Ureter (tissue), 1 donor: ENCODE measurements at regions not wholly inside any gene's neighbourhood (a gene's known extent, or its start where the extent isn't known, plus 50 kb on each side); places are given as distances from the start of the nearest gene placed in this dataset.

Experiments used
- DNase-seq: peaks from one replicate; pipeline ENCODE4 v3.0.0-alpha.2; 2020; ENCODE audit warnings: low spot score
- donor health status: DM: yes; HTN: yes; CAD: no.

DNA sequence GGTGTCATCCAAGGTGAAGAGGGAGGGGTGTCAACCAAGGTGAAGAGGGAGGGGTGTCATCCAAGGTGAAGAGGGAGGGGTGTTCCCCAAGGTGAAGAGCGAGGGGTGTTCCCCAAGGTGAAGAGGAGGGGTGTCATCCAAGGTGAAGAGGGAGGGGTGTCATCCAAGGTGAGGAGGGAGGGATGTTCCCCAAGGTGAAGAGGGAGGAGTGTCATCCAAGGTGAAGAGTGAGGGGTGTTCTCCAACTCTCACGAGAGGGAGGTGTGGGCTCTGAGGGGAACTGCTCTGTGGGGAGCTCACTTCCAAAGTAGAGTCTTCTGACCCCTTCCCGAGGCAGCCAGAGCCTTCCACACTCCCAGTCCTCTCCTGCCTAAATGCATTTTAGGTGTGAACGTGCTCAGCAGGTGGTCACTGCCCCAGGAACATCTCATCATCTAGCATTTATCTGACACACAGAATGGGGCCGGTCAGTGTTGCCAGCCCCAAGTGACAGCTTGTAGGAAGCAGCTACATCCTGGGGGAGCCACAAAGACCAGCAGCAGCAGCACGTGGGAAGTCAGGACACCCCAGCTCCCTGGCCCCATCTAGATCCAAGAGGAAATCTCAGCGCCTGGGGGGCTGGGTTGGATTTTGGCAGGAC lies 323.8 kb downstream of the GLRX3 start:
- no peak for DNase-seq

DNA sequence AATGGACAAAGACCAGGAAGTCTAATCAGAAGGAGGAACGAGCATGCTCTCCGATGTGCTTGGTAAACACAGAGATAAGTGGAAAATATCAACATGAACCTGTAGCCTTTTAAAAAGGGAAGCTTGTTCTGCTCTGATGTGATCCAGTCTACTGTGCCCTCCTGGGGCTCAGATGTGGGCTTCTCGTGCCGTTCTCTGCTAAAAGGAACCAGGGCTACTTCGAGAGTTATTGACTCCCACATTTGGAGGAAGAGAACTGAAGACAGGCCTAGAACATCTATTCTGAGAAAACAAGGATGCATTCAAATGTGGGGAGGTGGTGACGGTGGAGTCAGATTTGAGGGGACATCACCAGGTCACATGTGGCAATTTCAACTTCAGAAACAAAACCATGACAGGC lies 325.4 kb downstream of the GLRX3 start:
- no peak for DNase-seq

DNA sequence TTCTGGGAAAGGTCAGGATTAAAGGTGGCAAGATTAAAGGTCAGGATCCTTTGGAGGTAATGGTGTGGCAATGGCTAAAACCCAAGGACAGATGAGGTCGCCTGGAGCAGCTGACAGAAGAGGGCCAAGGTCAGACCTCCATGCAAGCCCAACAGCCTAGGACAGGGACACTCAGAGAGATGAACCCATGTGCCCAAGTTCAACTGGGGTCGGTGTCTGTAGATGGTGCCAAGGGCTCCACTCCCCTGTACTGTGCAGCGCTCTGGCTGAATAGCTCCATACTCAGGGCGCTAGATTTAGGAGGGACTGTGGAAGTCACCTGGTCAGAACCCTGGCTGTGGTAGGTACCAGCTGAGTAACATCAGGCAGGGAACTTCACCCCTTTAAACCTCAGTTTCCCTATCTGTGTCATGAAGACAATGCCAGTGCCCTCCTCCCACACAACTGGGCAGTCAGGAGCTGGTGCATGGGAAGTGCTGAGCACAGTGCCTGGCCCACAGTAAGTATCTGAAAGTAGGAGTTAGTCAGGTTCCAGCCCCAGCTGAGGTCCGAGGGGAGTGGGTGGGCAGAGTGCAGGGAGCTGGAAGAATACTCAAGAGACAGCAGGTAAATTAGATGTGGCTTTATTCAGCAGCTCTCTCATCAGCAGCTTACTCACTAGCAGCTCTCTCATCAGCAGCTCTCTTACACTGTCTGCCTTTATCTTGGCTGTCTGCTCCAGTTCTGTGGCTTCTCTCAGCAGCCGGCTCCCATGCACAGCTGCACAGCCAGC lies 327.1 kb downstream of the GLRX3 start:
- peak; percentile 28 for DNase-seq

DNA sequence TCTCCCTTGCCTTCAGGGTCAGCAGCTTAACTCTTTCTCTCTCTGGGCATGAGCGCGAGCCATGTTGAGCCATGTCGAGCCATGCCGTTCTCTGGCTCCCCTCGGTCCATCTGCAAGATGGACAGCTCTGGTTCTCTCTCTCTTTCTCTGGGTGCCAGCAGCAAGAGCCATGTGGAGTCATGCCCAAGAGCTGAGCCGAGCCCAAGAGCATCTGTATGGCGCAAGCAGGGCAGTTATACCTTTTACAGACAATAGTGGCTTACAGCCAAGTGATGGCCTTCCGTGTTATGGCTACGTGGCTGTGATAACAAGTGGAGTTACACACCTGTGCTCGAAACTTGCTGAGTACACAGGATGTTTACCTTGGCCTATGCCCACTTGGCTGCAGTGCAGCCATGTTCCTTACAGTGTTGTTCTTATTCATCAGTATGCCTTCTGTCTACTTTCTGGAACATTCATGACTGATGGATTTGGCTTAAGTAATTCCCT lies 327.7 kb downstream of the GLRX3 start:
- peak; percentile 35 for DNase-seq

DNA sequence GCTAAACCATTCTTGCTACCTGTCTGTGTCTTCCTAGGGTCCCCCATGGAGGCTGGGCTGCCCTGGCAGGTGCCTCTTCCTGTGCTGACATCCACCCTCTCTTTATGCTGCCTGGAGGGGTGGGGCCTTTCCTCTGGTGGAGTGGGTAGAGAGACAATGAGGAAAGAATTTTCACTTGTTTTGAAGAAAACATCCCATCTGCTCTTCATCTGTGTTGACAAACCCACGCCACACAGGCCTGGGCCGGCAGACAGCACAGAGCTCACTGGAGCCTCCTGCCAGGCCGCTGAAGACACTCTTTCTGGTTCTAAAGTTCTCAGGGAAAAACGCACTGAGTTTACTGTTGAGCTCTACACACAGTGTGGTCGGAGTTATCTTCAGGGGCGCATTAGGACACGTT lies 328.2 kb downstream of the GLRX3 start:
- no peak for DNase-seq

DNA sequence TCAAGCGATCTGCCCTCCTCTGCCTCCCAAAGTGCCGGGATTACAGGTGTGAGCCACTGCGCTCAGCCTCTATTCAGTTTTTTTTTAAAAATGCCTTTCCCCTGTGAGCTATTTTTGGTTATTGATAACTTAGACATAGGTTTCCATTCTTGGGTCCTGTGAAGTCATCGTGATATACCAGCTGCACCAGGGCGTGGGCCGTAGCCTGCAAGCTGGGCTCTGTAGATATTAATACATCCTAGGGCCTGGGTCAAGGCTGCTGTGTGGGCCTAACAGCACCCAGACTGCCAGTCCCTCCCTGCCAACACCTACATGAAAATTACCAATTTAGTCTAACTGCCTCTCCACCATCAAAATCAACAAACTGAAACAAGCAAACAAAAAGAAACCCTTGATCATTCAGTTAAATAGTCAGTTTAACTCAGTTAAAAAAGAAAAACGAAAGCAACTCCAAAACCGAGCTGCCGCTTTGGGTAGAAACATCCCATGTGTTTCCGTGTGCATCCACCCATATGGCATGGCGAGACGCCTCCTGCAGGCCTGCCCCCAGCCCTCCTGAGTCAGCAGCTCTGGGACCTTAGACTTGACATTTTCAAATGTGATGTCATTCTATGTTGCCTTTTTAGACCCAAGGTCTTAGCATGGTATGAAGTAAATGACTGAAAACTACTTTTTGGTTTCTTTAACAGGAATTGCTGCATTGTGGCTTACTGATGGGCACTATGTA lies 330.2 kb downstream of the GLRX3 start:
- DNase-seq = no peak

DNA sequence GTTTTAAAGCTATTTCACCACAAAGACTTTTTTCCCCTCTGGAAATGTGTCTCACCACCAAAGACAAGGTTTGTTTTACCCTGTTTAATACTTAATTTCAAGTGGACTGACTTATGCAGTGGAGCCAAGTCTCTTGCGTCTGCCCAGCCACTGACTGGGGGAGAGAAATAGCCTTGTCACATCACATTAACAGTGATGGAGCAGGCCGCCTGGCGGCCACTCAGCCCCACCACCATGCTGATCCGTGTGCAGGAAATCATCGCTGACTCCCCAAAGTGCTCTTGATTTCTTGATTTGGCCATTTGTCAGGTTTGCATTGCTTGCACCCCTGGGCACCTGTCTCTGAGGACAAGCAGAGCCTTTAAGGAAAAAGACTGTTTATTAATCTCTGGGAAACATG lies 334.1 kb downstream of the GLRX3 start:
- DNase-seq = no peak

DNA sequence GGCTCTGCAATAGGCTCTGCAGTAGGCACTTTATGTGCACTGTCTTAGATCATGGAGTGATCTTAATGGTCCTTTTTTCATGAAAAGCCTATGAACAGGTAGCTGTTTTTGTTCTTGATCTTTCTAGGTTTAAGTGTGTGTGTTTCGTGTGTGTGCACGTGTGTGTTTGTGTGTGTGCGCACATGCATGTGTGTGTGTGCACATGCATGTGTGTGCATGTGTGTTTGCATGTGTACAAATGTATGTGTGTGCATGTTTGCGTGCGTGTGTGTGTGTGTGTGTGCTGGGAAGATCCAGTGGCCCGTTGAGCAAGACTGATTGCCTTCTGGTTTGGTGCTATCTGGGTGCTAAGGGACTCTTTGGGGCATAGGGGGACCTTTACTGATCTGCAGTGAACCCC lies 334.8 kb downstream of the GLRX3 start:
- DNase-seq = no peak

DNA sequence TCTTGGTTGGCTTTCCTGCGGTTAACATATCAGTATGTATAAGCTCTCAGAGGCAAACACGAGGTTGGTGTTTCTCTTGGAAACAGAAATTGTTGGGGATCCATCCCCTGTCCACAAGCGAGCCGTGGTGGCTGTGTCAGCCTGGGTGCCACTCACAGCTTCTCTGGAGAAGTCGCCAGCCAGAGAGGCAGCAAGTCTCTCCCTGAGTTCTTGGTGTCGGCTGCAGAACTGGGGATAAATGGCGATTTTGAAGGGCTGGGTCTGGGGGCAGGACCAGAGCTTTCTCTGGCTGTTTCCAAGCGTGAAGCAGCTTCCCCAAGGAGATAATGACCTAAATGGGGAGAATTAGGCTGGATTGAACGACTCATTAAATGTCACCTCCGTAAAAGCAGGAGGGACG lies 335.3 kb downstream of the GLRX3 start:
- no peak for DNase-seq

DNA sequence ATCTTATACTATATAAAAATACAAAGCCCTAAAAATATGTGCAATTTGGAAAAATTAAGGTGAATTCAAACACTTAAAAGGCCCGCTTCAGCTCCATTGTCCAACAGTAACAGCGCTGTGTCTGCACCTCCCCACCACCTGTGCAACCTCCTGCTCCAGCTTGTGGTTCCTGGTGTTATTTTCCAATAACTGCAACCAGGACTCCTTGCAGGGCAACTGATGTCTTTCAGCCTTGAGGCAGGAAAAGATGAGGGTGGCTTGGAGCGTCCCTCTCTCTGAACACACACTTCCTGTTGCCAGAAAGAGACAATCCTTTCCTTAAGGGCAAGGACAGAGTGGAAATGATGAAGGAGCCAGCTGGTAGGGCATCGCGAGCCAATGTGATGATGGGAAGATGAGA lies 336.0 kb downstream of the GLRX3 start:
- no peak for DNase-seq

DNA sequence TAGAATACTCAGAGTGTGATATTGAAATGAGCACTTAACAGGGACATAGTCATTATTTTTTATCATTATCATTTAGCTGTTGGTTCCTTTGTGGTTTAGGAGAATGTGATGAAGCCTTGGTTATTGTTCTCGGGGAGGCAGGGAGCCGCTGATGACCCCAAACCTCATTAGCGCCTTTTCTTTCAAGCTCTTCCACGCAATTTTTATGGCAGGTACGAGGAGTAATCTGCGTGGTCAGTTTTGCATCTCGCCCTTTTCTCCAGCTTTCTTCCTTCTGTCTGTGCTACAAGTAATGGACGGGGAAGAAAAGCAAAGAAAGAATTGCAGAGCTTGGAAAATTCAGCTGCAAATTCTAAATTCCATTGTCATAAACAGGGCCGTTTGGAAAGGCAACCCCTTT lies 338.4 kb downstream of the GLRX3 start:
- no peak for DNase-seq

DNA sequence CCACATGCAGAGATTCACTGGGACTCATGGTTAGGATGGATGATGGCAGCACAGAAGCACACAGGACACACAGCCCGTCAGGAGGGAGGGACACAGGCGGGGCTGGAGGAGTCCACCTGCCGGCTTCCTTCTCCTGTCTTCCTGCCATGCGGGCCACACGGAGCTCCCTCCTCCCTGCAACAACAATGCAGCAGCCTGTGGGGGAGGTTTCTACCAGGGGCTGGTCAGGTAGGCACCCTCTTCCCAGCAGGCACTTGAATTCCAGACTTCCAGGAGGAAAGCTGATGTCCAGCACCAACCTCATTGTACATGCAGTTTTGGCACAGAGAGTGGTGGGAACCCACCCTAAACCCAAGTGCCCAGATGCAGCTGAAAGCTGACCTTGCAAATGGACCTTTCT lies 341.2 kb downstream of the GLRX3 start:
- DNase-seq = no peak

DNA sequence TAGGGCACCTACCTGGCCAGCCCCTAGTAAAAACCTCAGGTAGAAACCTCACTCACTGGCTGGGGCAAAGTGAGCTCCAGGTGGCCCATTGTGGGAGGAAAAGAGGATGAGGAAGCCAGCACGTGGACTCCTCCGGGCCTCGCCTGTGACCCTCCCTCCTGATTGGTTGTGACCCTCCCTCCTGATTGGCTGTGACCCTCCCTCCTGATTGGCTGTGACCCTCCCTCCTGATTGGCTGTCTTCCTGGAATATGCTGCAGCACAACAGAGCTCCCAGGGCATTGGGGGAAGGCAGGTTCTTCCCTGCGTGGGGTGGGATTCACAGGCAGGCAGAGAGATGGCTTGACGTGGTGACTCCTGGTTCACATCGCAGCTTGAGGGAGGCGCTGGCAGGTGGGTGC lies 343.0 kb downstream of the GLRX3 start:
- DNase-seq = no peak

DNA sequence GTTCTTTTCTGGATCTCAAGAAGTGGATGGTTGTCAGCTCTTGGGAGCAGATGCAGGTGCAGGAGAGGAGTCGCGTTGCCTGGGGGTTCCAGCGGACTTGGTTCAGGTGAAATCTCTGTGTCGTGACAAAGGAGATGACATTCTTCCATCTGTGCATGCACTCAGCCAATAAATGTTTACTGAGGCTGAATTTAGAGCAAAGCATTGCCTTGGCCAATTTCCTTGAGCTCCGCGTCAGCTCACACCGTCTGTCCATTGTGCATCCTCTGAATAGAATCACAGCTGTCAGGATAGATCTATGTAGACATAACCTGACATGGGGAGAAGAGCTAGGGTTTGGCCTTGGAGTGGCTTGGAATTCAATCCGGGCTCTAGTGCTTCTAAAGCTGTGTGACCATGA lies 343.7 kb downstream of the GLRX3 start:
- DNase-seq = no peak

DNA sequence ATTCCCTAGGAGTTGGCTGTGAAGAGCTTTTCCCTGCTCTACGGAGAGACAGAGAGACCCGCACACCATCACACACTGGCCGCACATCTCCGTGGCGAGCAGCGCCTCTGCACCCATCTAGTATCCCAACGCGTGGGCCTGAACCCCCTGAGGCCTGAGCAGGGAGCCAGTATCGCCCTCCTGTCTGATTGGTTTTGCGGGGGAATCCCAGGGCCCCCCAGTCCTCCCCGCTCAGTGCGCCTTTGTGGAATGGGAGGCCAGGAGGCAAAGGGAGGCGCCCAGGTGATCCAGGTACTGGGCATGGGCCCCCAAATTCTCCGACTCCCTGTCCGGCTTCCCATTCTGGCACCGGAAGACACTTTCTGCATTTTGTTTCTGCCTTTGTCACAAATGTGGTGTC lies 344.3 kb downstream of the GLRX3 start:
- no peak for DNase-seq

DNA sequence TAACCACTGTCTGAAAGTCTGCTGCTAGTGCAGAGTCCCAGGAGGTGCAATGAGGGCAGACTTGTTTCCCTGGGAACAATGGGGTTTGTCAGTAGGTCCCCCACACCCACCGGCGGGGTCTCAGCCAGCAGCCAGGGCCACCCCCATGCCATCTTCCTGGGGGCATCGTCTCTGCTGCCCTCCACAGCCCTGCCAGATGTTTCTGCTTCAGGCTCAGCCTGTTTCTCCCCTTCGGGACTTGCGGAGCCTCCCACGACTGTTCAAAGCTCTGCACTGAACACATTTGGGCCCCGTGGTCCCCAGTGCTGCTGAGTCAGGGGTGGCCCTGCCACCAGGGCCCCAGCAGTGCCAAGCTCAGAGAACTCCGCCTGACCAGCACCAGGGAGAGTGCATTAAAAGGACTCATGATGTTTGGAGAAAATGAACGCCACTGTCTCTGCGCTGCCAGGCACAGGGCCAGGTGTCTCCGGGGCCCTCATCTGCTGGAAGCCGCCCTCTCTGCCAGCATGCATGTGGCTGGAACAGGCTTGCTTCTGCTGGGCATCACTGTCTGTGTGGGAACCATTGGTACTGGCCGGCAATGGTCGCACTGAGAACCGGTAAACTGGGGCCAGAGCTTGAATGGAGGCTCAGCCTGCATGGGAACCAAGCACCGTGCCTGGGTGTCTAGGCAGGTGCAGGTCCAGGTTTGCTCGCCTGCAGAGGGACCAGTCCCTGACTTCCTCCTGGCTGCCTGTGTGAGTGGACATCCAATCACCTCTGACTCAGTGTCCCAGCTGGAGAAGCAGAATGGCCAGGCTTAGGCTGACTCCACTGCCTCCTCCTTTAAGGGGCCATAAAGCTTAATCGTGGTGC lies 345.1 kb downstream of the GLRX3 start:
- no peak for DNase-seq

DNA sequence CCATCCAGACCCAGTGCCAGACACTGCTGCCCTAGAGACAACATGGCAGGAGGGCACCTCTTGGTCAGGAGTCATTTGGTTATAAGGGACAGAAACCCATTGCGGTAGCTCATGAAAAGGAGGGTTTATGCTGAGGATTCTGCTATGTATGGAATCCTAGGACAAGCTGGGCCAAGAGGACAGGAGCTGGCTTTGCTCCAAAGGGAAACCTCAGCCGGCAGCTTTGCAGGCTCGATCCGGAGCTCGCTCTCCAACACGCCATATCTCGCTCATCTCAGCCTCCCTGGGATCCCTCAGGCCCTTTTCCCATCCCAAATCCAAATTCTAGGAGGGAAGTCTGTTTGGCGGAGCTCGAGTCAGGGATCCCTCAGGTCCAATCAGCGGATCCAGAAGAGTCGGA lies 345.7 kb downstream of the GLRX3 start:
- DNase-seq = no peak

DNA sequence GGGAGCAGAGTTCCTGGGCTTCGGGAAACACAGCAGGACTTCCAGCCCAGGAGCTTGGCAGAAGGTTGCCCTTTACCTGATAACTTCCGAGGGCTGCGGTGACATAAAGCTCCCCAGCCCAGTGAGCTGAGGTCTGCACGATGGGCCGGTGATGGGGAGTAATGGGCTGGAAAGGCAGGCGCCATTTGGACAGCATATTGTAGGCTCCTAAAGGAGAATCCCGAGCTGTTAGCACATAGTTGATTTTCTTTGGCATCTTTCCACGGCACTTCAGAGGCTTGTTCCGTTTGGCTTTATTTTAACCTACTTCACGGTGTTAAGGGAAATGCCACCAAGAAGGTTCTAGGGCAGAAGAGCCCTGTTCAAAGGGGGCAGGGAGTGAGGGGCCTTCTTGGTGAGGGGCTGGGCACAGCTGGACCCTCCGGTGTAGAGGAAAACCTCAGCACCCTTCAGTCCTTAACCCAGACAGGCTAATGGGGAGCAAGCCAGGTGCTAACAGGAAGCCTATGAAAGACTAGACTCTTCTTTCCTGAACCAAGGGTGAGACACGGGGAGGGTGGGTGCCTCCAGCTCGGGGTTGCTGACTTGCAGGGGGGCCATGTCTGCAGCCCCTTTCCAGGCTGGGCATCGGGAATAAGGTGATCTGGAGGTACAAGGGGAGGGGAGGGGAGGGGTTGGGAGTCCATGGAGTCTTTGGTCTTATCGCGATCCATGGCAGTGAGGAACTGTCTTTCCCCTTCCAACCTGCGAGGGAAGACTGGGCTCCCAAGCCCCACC lies 347.7 kb downstream of the GLRX3 start:
- no peak for DNase-seq

DNA sequence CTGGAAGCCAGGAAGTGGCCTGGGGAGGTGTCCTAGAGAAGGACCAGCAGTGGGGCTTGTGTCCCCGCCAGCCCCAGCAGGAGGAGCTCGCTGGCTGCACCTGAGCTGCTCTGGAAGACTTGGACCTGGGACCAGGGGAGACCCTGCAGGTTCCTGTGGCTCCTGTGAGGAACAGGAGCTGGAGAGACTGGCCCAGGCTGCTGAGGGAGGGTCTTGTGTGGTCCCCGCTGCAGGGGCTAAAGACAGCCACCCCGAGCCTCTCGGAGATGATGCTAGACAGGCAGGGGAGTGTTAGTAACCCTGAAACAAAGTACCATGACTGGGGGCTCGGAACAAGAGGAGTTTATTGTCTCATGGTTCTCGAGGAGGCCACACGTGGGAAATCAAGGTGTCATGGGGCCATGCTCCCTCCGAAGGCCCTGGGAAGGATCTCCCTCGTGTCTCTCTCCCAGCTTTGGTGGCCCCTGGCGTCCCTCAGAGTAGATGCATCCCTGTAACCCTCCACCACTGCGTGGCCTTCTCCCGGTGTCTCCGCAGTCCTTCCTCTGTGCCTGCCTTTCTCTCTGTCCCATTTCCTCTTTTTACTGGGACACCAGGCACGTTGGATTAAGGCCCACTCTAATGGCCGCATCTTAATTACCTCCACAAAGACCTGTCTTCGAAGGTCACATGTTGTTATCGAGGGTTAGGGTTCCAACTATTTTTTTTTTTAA lies 348.4 kb downstream of the GLRX3 start:
- no peak for DNase-seq

DNA sequence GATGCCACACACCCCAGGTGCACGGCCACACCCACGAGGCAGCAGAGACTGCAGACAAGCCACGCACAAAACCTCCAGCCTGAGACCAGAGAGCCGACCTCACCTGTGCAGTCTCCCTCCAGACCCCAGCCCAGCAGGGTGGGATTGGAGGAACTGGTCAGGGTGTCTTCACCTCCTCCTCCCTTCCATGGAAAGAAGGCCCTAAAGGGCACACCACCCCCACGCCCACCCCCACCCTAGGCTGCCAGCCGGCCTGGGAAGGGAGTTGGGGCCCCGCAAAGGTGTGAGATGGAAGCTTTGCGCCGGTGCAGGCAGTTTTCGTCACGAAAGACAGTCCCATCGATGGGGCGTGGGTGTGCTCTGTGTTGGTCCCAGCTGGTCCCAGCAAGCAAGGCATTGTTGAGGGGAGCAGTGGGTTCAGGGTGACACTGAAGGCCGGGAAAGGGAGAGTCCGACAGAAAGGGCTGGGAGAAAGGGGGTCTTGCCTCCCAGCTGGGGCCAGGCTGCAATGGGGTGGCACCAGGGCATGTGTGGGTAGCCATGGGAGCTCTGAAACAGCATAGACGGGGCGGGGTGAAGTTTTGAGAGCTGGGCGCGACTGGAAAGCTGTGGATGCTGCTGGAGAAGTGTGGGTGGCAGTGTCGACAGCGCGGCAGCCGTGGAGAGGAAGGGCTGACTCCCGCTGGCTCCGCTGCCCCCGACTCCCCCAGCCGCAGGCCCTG lies 349.2 kb downstream of the GLRX3 start:
- DNase-seq = no peak
